Upper lobe of right lung (tissue), 1 donor: ENCODE measurements at regions not wholly inside any gene's neighbourhood (a gene's known extent, or its start where the extent isn't known, plus 50 kb on each side); places are given as distances from the start of the nearest gene placed in this dataset.

ENCODE experiments used
- ATAC-seq: fragments of 200-7000 bp; cut with Tn5 transposase; one replicate; pipeline ENCODE4 v1.9.1; 2020; ENCODE audit warnings: mild to moderate bottlenecking, moderate library complexity
- DNase-seq: peaks from one replicate; pipeline ENCODE4 v3.0.0-alpha.2; 2020
- H3K27ac ChIP-seq: fragments of 200-600 bp; one replicate; pipeline ENCODE4 v1.8.0; 2022
- H3K27me3 ChIP-seq: fragments of 200-600 bp; one replicate; pipeline ENCODE4 v1.8.0; 2022; ENCODE audit warnings: mild to moderate bottlenecking
- H3K36me3 ChIP-seq: fragments of 200-600 bp; one replicate; pipeline ENCODE4 v1.8.0; 2022
- H3K4me1 ChIP-seq: fragments of 200-600 bp; one replicate; pipeline ENCODE4 v1.8.0; 2022
- H3K4me3 ChIP-seq: fragments of 200-600 bp; one replicate; pipeline ENCODE4 v1.8.0; 2022; ENCODE audit warnings: mild to moderate bottlenecking
- H3K9me3 ChIP-seq: fragments of 200-600 bp; one replicate; pipeline ENCODE4 v1.8.0; 2022
- intact Hi-C: fragments of 100-400 bp; cut with DNase I; formaldehyde crosslinking; loops from one replicate; pipeline ENCODE4 v1.11.0; 2022
- TF ChIP-seq, protein P1 (sequence below): fragments of 200-600 bp; IDR thresholded peaks from one replicate; pipeline ENCODE4 v1.8.0; 2022; ENCODE audit warnings: antibody characterized with exemption
- donor health status: DM: no; HTN: yes; CAD: no; lungs with severe emphysema.

DNA sequence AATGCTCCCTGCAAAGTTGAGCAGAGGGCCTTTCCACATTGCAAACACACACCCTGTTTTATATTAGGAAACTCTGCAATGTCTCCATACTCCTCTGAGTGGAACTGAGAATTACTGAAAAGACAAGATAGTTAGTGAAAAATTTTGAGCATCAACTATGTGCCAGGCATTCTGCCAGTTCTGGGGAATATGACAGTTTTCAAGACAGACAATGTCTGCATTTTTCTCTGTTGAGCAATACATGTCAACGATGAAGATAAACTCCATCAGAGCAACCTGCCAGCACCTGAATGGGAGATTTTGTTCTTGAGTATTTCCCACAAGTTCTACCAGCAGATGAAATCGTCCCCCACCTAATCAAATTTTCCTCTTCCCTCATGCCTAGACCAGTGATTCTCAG lies 203.4 kb upstream of the BMPER start:
- Histone ChIP-seq H3K36me3 (no peaks in the 10 kb centered on the region), H3K4me1 (peaks cover 5% of the 10 kb centered on the region), H3K27me3 (no peaks in the 10 kb centered on the region), H3K9me3 (peaks cover 6% of the 10 kb centered on the region), H3K4me3 (no peak overlapping the region), H3K27ac (no peak overlapping the region)
- ATAC-seq (no peak), DNase-seq (no peak)
- intact Hi-C loops: no loop called here
- TF ChIP-seq, protein P1, sequence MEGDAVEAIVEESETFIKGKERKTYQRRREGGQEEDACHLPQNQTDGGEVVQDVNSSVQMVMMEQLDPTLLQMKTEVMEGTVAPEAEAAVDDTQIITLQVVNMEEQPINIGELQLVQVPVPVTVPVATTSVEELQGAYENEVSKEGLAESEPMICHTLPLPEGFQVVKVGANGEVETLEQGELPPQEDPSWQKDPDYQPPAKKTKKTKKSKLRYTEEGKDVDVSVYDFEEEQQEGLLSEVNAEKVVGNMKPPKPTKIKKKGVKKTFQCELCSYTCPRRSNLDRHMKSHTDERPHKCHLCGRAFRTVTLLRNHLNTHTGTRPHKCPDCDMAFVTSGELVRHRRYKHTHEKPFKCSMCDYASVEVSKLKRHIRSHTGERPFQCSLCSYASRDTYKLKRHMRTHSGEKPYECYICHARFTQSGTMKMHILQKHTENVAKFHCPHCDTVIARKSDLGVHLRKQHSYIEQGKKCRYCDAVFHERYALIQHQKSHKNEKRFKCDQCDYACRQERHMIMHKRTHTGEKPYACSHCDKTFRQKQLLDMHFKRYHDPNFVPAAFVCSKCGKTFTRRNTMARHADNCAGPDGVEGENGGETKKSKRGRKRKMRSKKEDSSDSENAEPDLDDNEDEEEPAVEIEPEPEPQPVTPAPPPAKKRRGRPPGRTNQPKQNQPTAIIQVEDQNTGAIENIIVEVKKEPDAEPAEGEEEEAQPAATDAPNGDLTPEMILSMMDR: no peak

DNA sequence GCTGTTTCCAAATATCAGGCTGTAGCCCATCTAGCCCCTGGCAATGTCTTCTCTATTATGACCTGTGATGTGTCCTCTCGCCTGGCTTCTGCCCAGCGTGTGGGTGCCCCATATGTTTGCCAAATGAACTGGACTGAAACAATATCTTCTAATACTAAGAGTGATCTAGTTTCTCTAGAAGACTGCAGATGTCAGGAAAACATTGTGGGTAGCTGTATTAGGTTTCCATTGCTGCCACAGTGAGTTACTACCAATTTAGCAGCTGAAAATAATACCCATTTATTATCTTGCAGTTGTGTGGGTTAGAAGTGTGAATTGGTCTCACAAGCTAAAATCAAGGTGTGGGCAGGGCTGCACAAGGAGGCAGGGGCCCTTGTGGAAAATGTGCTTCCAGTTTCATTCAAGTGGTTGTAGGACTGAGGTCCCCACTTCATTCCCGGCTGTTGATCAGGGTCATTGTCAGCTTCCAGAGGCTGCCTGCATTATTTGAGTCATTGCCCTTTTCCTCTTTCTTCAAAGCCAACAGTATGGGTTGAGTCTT lies 202.8 kb upstream of the BMPER start:
- TF ChIP-seq, protein P1: no peak
- no peak for ATAC-seq
- Histone ChIP-seq H3K27me3 (no peaks in the 10 kb centered on the region), H3K4me1 (peaks cover 9% of the 10 kb centered on the region), H3K27ac (no peak overlapping the region), H3K36me3 (no peaks in the 10 kb centered on the region), H3K4me3 (no peak overlapping the region), H3K9me3 (peaks cover 6% of the 10 kb centered on the region)
- intact Hi-C loops: no loop called here
- DNase-seq: no peak

DNA sequence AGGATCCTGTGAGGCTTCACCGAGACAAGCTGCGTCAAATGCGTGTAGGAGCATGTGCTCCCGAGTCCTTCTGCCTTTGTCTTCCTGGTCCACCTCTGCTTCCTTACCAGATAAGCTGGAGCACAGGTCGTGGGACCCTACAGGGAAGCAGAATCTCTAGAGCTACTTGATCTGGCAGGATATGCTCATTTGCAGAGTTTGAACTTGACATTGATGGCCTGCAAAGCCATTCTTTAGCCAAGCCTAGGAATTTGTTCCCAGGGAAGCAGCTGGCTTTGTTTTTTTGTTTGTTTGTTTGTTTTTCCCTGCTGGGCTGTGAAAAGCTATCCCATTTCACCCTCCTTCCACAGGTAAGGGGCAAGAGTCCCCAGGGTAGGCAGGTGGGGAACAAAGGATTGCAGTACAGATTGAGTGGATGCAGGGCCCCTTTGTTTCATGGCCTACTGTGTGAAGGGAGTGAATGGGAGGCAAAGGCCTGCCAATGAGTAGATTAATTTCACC lies 200.0 kb upstream of the BMPER start:
- intact Hi-C loops: no loop called here
- peaks cover 9% of the 10 kb centered on the region for H3K4me1 ChIP-seq
- DNase-seq (no peak), ATAC-seq (no peak)
- H3K9me3 ChIP-seq: peaks cover 6% of the 10 kb centered on the region
- H3K4me3 ChIP-seq: no peak overlapping the region
- H3K27me3 ChIP-seq: no peaks in the 10 kb centered on the region
- H3K36me3 ChIP-seq: no peaks in the 10 kb centered on the region
- TF ChIP-seq, protein P1: no peak
- H3K27ac ChIP-seq: no peak overlapping the region

DNA sequence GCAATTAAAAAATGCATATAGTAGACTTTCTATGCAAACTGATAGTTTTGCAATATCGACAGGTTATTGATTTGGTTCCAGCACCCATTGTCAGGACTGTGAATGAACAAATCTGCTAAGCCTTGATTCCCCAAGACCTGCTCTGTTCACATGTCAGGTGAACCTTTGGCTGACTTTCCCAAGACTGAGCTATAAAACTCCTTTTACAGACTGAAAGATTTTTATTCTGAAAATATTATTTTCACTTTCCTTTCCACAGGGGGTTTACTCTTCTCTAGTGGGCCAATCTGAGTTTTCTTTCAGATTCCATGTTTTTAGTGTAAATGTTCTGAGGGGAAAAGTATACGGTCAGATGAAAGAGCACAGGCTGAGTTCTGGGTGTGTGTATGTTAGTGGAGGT lies 199.2 kb upstream of the BMPER start:
- intact Hi-C loops: no loop called here
- TF ChIP-seq, protein P1: no peak
- no peak overlapping the region for H3K4me3 ChIP-seq
- no peak for ATAC-seq
- H3K4me1 ChIP-seq: peaks cover 9% of the 10 kb centered on the region
- no peak for DNase-seq
- no peaks in the 10 kb centered on the region for H3K36me3 ChIP-seq
- H3K27me3 ChIP-seq: no peaks in the 10 kb centered on the region
- H3K9me3 ChIP-seq: peaks cover 6% of the 10 kb centered on the region
- no peak overlapping the region for H3K27ac ChIP-seq

DNA sequence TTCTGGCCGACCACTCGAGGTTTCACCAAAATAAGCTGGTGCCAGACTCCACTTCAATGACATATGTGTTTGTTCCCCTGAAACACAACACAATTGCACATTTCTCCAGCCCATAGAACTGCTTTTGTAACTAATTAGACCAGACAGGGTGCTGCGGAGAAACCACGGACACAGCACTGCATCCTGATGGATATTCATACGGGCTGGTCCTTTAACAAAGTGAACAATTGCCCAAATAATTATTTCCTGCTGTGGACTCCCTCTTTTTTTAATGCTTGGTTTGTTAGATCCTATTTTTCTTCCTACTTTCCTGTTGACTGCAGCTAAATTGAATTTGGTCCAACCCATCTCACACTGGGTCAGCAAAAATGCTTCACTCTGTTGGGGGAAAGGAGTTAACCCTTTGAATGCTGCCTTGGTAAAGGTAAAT lies 198.6 kb upstream of the BMPER start:
- intact Hi-C loops: no loop called here
- ATAC-seq: no peak
- no peak overlapping the region for H3K27ac ChIP-seq

More for the DNA sequence above, 198.6 kb upstream of the BMPER start:
- Histone ChIP-seq H3K36me3 (no peaks in the 10 kb centered on the region), H3K4me3 (no peak overlapping the region), H3K4me1 (peaks cover 9% of the 10 kb centered on the region), H3K27me3 (no peaks in the 10 kb centered on the region), H3K9me3 (peaks cover 2% of the 10 kb centered on the region)
- no peak for DNase-seq
- TF ChIP-seq, protein P1: no peak
